Fibroblast of lung (primary cell): ENCODE measurements at regions not wholly inside any gene's neighbourhood (a gene's known extent, or its start where the extent isn't known, plus 50 kb on each side); places are given as distances from the start of the nearest gene placed in this dataset.

Experiments
- DNase-seq, 2 donors: peaks; one replicate each; pipeline versions ENCODE4 v3.0.0 to v3.0.0-alpha.2; 2010; ENCODE audit warnings: low read depth in 2 of 2
- H2AFZ ChIP-seq: 2 replicates; pipeline ENCODE4 v1.5.1; 2012; ENCODE audit warnings: low read length, control low read depth, inconsistent platforms
- H3K27ac ChIP-seq: 2 replicates; pipeline ENCODE4 v1.5.1; 2011; ENCODE audit warnings: low read length, control low read depth; ENCODE audit not compliant: insufficient read depth
- H3K27me3 ChIP-seq: 2 replicates; pipeline ENCODE4 v1.5.1; 2011; ENCODE audit warnings: mild to moderate bottlenecking, low read length; ENCODE audit not compliant: control insufficient read depth, insufficient read depth
- H3K36me3 ChIP-seq: 2 replicates; pipeline ENCODE4 v1.5.1; 2011; ENCODE audit warnings: low read length; ENCODE audit not compliant: control insufficient read depth, insufficient read depth
- H3K4me1 ChIP-seq: 2 replicates; pipeline ENCODE4 v1.5.1; 2011; ENCODE audit warnings: low read length; ENCODE audit not compliant: control insufficient read depth, insufficient read depth; ENCODE audit errors: extremely low read depth
- H3K4me2 ChIP-seq: 2 replicates; pipeline ENCODE4 v1.5.1; 2011; ENCODE audit warnings: low read length, control low read depth; ENCODE audit not compliant: insufficient read depth; ENCODE audit errors: extremely low read depth
- H3K4me3 ChIP-seq, 4 experiments: fragments of 200-600 bp in 1 of 4; sonication (generic) in 1 of 4; replicated peaks in 1 of 4; 2 replicates each; pipeline ENCODE4 v1.5.1; 2011 to 2016; ENCODE audit warnings: low read length in 4 of 4, low read depth in 3 of 4, mild to moderate bottlenecking in 3 of 4, control low read depth in 2 of 4, inconsistent platforms in 1 of 4, mixed read lengths in 1 of 4; ENCODE audit not compliant: insufficient read depth in 1 of 4; ENCODE audit errors: control extremely low read depth in 1 of 4
- H3K79me2 ChIP-seq: 2 replicates; pipeline ENCODE4 v1.5.1; 2012; ENCODE audit warnings: mild to moderate bottlenecking, low read length, inconsistent platforms; ENCODE audit not compliant: control insufficient read depth, insufficient read depth
- H3K9ac ChIP-seq: 2 replicates; pipeline ENCODE4 v1.5.1; 2011; ENCODE audit warnings: mild to moderate bottlenecking, low read length, control low read depth; ENCODE audit not compliant: insufficient read depth
- H3K9me3 ChIP-seq: 2 replicates; pipeline ENCODE4 v1.5.1; 2012; ENCODE audit warnings: low read depth, low read length; ENCODE audit not compliant: control insufficient read depth, insufficient read depth
- H4K20me1 ChIP-seq: 2 replicates; pipeline ENCODE4 v1.5.1; 2011; ENCODE audit warnings: low read length; ENCODE audit not compliant: control insufficient read depth, insufficient read depth; ENCODE audit errors: extremely low read depth
- CTCF ChIP-seq, 2 donors: IDR thresholded peaks in 1 of 2; conservative IDR thresholded peaks in 1 of 2; 1 replicate in 1 of 2; 2 replicates in 1 of 2; pipeline ENCODE4 v1.5.1; 2011 to 2012; ENCODE audit warnings: low read length in 2 of 2, control low read depth in 1 of 2, inconsistent platforms in 1 of 2, low read depth in 1 of 2, mild to moderate bottlenecking in 1 of 2
- EZH2 ChIP-seq: IDR thresholded peaks from 2 replicates; pipeline ENCODE4 v1.5.1; 2012; ENCODE audit warnings: low read length, control low read depth, mild to moderate bottlenecking; ENCODE audit errors: missing control alignments

GRCh38 chr14:86013641-86014040, 483.7 kb downstream of the FLRT2 start:
- Histone ChIP-seq H3K79me2 (no peaks in the 10 kb centered on the region), H3K4me1 (no peaks in the 10 kb centered on the region), H3K9me3 (no peaks in the 10 kb centered on the region), H4K20me1 (no peaks in the 10 kb centered on the region), H3K27me3 (no peaks in the 10 kb centered on the region), H2AFZ (no peak overlapping the region), H3K9ac (no peak overlapping the region), H3K27ac (no peak overlapping the region), H3K4me2 (no peak overlapping the region), H3K36me3 (no peaks in the 10 kb centered on the region), H3K4me3 (no peak overlapping the region)
- peak in 1 of 2 donors; percentile 76 for DNase-seq
- TF ChIP-seq CTCF (conservative IDR thresholded peaks at IDR 0.05 in 1 of 2, IDR thresholded peaks at IDR 0.05 in 1 of 2; ENCODE audit: low read depth in 1 of 2, low read length in 2 of 2) (no peak), EZH2 (no peak)

GRCh38 chr14:86012461-86012860, 482.5 kb downstream of the FLRT2 start:
- no peak for TF ChIP-seq CTCF (conservative IDR thresholded peaks at IDR 0.05 in 1 of 2, IDR thresholded peaks at IDR 0.05 in 1 of 2; ENCODE audit: low read depth in 1 of 2, low read length in 2 of 2)
- TF ChIP-seq EZH2: no peak
- no peak for DNase-seq
- Histone ChIP-seq H3K4me2 (no peak overlapping the region), H3K4me1 (no peaks in the 10 kb centered on the region), H3K27me3 (no peaks in the 10 kb centered on the region), H2AFZ (no peak overlapping the region), H3K9ac (no peak overlapping the region), H3K27ac (no peak overlapping the region), H3K36me3 (no peaks in the 10 kb centered on the region), H3K79me2 (no peaks in the 10 kb centered on the region), H3K9me3 (no peaks in the 10 kb centered on the region), H3K4me3 (no peak overlapping the region), H4K20me1 (no peaks in the 10 kb centered on the region)

GRCh38 chr14:86003998-86004397, 474.1 kb downstream of the FLRT2 start:
- no peaks in the 10 kb centered on the region for H3K79me2 ChIP-seq
- no peak overlapping the region for H3K9ac ChIP-seq
- H3K4me3 ChIP-seq: no peak overlapping the region
- H3K36me3 ChIP-seq: no peaks in the 10 kb centered on the region
- no peaks in the 10 kb centered on the region for H3K9me3 ChIP-seq
- DNase-seq: peak; percentile 18 to 71
- no peak overlapping the region for H2AFZ ChIP-seq
- H3K4me1 ChIP-seq: no peaks in the 10 kb centered on the region
- no peak overlapping the region for H3K27ac ChIP-seq
- H4K20me1 ChIP-seq: no peaks in the 10 kb centered on the region
- TF ChIP-seq CTCF (conservative IDR thresholded peaks at IDR 0.05 in 1 of 2, IDR thresholded peaks at IDR 0.05 in 1 of 2; ENCODE audit: low read depth in 1 of 2, low read length in 2 of 2) (no peak), EZH2 (no peak)
- no peak overlapping the region for H3K4me2 ChIP-seq
- H3K27me3 ChIP-seq: no peaks in the 10 kb centered on the region
